Colon (tissue), 2 donors: ENCODE measurements at regions not wholly inside any gene's neighbourhood (a gene's known extent, or its start where the extent isn't known, plus 50 kb on each side); places are given as distances from the start of the nearest gene placed in this dataset.
"Not testable (repeated sequence)": the region's sequence is repeated elsewhere in the genome, so short reads cannot be mapped to it uniquely, and the experiment has no call there.

ENCODE experiments used
- FAIRE-seq: peaks from 2 replicates; lab custom pipeline; 2012; peaks lifted over from hg19 to GRCh38; lab: Jason Lieb, UNC
- donor health status: control.
- donor health status: control.

GRCh38 chr1:38746941-38747600 is 112.5 kb downstream of the RRAGC start:
- no peak for FAIRE-seq

- no peak for FAIRE-seq
Measured at GRCh38 chr1:38746402-38746935, 113.1 kb downstream of the RRAGC start.

- FAIRE-seq: no peak
Measured at GRCh38 chr1:38745476-38746401, 113.8 kb downstream of the RRAGC start.

GRCh38 chr1:38744452-38745350 is 114.9 kb downstream of the RRAGC start:
- FAIRE-seq: no peak

- no peak for FAIRE-seq
Measured at GRCh38 chr1:38743184-38743583, 116.4 kb downstream of the RRAGC start.

GRCh38 chr1:38741341-38741740 is 118.2 kb downstream of the RRAGC start:
- FAIRE-seq: no peak

- FAIRE-seq: no peak
Measured at GRCh38 chr1:38740487-38740886, 119.1 kb downstream of the RRAGC start.

GRCh38 chr1:38738207-38738606 is 121.4 kb downstream of the RRAGC start:
- no peak for FAIRE-seq

- no peak for FAIRE-seq
Measured at GRCh38 chr1:38736399-38736798, 123.2 kb downstream of the RRAGC start.

GRCh38 chr1:38735651-38736161 is 123.9 kb downstream of the RRAGC start:
- FAIRE-seq: no peak

- FAIRE-seq: no peak
Measured at GRCh38 chr1:38733761-38734160, 125.8 kb downstream of the RRAGC start.

GRCh38 chr1:38730511-38731397 is 128.8 kb downstream of the RRAGC start:
- no peak for FAIRE-seq

- no peak for FAIRE-seq
Measured at GRCh38 chr1:38728585-38728908, 131.0 kb downstream of the RRAGC start.

GRCh38 chr1:38727684-38728584 is 131.6 kb downstream of the RRAGC start:
- FAIRE-seq: no peak

GRCh38 chr1:38725321-38725961 is 134.1 kb downstream of the RRAGC start:
- FAIRE-seq: not testable (repeated sequence)

GRCh38 chr1:38724160-38725131 is 135.1 kb downstream of the RRAGC start:
- no peak for FAIRE-seq

GRCh38 chr1:38721816-38722215 is 137.8 kb downstream of the RRAGC start:
- FAIRE-seq: no peak

- no peak for FAIRE-seq
Measured at GRCh38 chr1:38719880-38720279, 139.7 kb downstream of the RRAGC start.
